RWPE2 (cell line): ENCODE measurements at regions not wholly inside any gene's neighbourhood (a gene's known extent, or its start where the extent isn't known, plus 50 kb on each side); places are given as distances from the start of the nearest gene placed in this dataset.

ENCODE experiments used
- ATAC-seq: fragments of 200-7000 bp; cut with Tn5 transposase; 3 replicates; pipeline ENCODE4 v1.9.1; 2021; ENCODE audit warnings: low read depth
- DNase-seq: peaks from one replicate; pipeline ENCODE4 v3.0.0-alpha.2; 2020; ENCODE audit warnings: low spot score
- H3K27ac ChIP-seq: fragments of 450-650 bp; 2 replicates; pipeline ENCODE4 v1.5.1; 2017; ENCODE audit warnings: mild to moderate bottlenecking; ENCODE audit not compliant: poor library complexity, severe bottlenecking
- H3K27me3 ChIP-seq: fragments of 250-450 bp; sonication (Bioruptor Pico); 2 replicates; pipeline ENCODE4 v1.5.1; 2021; ENCODE audit warnings: mild to moderate bottlenecking, moderate library complexity; ENCODE audit not compliant: insufficient read depth, poor library complexity, severe bottlenecking
- H3K36me3 ChIP-seq: fragments of 250-450 bp; sonication (Bioruptor Pico); 2 replicates; pipeline ENCODE4 v1.5.1; 2020; ENCODE audit warnings: low read depth, mild to moderate bottlenecking, moderate library complexity
- H3K4me1 ChIP-seq: fragments of 250-450 bp; sonication (Bioruptor Pico); 2 replicates; pipeline ENCODE4 v1.5.1; 2021; ENCODE audit warnings: mild to moderate bottlenecking, moderate library complexity; ENCODE audit not compliant: insufficient read depth, poor library complexity, severe bottlenecking
- H3K4me3 ChIP-seq: fragments of 250-450 bp; sonication (Bioruptor Pico); 2 replicates; pipeline ENCODE4 v1.5.1; 2021; ENCODE audit warnings: mild to moderate bottlenecking, moderate library complexity; ENCODE audit not compliant: severe bottlenecking
- H3K9me3 ChIP-seq: fragments of 250-450 bp; sonication (Bioruptor Pico); 2 replicates; pipeline ENCODE4 v1.5.1; 2021; ENCODE audit warnings: mild to moderate bottlenecking, moderate library complexity; ENCODE audit not compliant: severe bottlenecking
- CTCF ChIP-seq: fragments of 450-650 bp; IDR thresholded peaks from one replicate; pipeline ENCODE4 v1.5.1; 2017; ENCODE audit warnings: mild to moderate bottlenecking, moderate library complexity; ENCODE audit not compliant: poor library complexity, severe bottlenecking

GRCh38 chr16:52755396-52755795 lies 208.5 kb upstream of the TOX3 start:
- ATAC-seq (no peak), DNase-seq (no peak)
- no peaks in the 10 kb centered on the region for H3K36me3 ChIP-seq
- no peak overlapping the region for H3K27ac ChIP-seq
- H3K9me3 ChIP-seq: no peaks in the 10 kb centered on the region
- peaks cover 10% of the 10 kb centered on the region for H3K27me3 ChIP-seq
- TF ChIP-seq CTCF: no peak
- H3K4me3 ChIP-seq: no peak overlapping the region
- no peaks in the 10 kb centered on the region for H3K4me1 ChIP-seq

- Histone ChIP-seq H3K27me3 (peaks cover 13% of the 10 kb centered on the region), H3K4me1 (no peaks in the 10 kb centered on the region), H3K36me3 (no peaks in the 10 kb centered on the region), H3K9me3 (no peaks in the 10 kb centered on the region), H3K4me3 (no peak overlapping the region), H3K27ac (no peak overlapping the region)
- ATAC-seq: no peak
- TF ChIP-seq CTCF: no peak
- DNase-seq: no peak
Observed at GRCh38 chr16:52751035-52751434, 204.1 kb upstream of the TOX3 start.

- Histone ChIP-seq H3K4me1 (no peaks in the 10 kb centered on the region), H3K9me3 (no peaks in the 10 kb centered on the region), H3K36me3 (no peaks in the 10 kb centered on the region), H3K27ac (no peak overlapping the region), H3K27me3 (peaks cover 13% of the 10 kb centered on the region), H3K4me3 (no peak overlapping the region)
- no peak for TF ChIP-seq CTCF
- ATAC-seq (no peak), DNase-seq (no peak)
Observed at GRCh38 chr16:52748741-52749140, 201.8 kb upstream of the TOX3 start.

GRCh38 chr16:52747088-52747595 lies 200.2 kb upstream of the TOX3 start:
- DNase-seq: no peak
- Histone ChIP-seq H3K27me3 (peaks cover 3% of the 10 kb centered on the region), H3K4me1 (no peaks in the 10 kb centered on the region), H3K36me3 (no peaks in the 10 kb centered on the region), H3K4me3 (no peak overlapping the region), H3K9me3 (no peaks in the 10 kb centered on the region), H3K27ac (no peak overlapping the region)
- TF ChIP-seq CTCF: no peak
- no peak for ATAC-seq

- no peak for TF ChIP-seq CTCF
- DNase-seq: no peak
- no peaks in the 10 kb centered on the region for H3K9me3 ChIP-seq
Observed at GRCh38 chr16:52743707-52744106, 196.8 kb upstream of the TOX3 start.

More at GRCh38 chr16:52743707-52744106, 196.8 kb upstream of the TOX3 start:
- Histone ChIP-seq H3K27ac (no peak overlapping the region), H3K27me3 (peaks cover 3% of the 10 kb centered on the region), H3K4me3 (no peak overlapping the region), H3K4me1 (no peaks in the 10 kb centered on the region), H3K36me3 (no peaks in the 10 kb centered on the region)
- ATAC-seq: no peak
